IMR-90 (cell line): ENCODE measurements at regions not wholly inside any gene's neighbourhood (a gene's known extent, or its start where the extent isn't known, plus 50 kb on each side); places are given as distances from the start of the nearest gene placed in this dataset.
"Not testable (repeated sequence)": the region's sequence is repeated elsewhere in the genome, so short reads cannot be mapped to it uniquely, and the experiment has no call there.

Source experiments
- ATAC-seq: fragments of 200-7000 bp; cut with Tn5 transposase; 2 replicates; pipeline ENCODE4 v1.9.1; 2020; ENCODE audit warnings: low read depth, mild to moderate bottlenecking, moderate library complexity
- BruUV-seq: library from RNA; stranded (reverse); fragments of 400-500 nt; replicated peaks from 2 replicates; lab custom pipeline; 2021; lab: Mats Ljungman, UMichigan
- CTCF ChIA-PET: fragments of 300-600 bp; formaldehyde crosslinking; extraction: SDS; loops from one replicate; lab custom pipeline; 2021; ENCODE audit warnings: antibody characterized with exemption; lab: Yijun Ruan, JAX
- POLR2A ChIA-PET: fragments of 300-600 bp; sonication (Branson Sonifier 250); formaldehyde crosslinking; loops from one replicate; lab custom pipeline; 2022; ENCODE audit warnings: antibody characterized with exemption; ENCODE audit not compliant: unreplicated experiment; lab: Charles Lee
- DNase-seq: peaks from one replicate; pipeline ENCODE4 v3.0.0; 2013
- H2AFZ ChIP-seq: replicated peaks from 2 replicates; pipeline ENCODE3; 2013; ENCODE audit warnings: low read length, mild to moderate bottlenecking; ENCODE audit not compliant: poor library complexity
- H2AK5ac ChIP-seq: 2 replicates; pipeline ENCODE4 v1.6.1; 2013; ENCODE audit warnings: low read depth, low read length, inconsistent platforms
- H2AK9ac ChIP-seq: replicated peaks from 2 replicates; pipeline ENCODE3; 2013; ENCODE audit warnings: mild to moderate bottlenecking, low read depth, low read length, moderate library complexity; ENCODE audit not compliant: poor library complexity
- H2BK120ac ChIP-seq: 2 replicates; pipeline ENCODE4 v1.6.1; 2013; ENCODE audit warnings: low read depth, low read length, inconsistent platforms
- H2BK15ac ChIP-seq: 3 replicates; pipeline ENCODE4 v1.6.1; 2013; ENCODE audit warnings: low read depth, low read length, inconsistent platforms
- H2BK20ac ChIP-seq: 2 replicates; pipeline ENCODE4 v1.6.1; 2013; ENCODE audit warnings: low read depth, mild to moderate bottlenecking, inconsistent platforms, low read length, moderate library complexity
- H2BK5ac ChIP-seq: 2 replicates; pipeline ENCODE4 v1.6.1; 2013; ENCODE audit warnings: mild to moderate bottlenecking, low read depth, low read length, inconsistent platforms; ENCODE audit not compliant: poor library complexity, severe bottlenecking
- H3K14ac ChIP-seq: replicated peaks from 2 replicates; pipeline ENCODE4 v1.6.1; 2013; ENCODE audit warnings: low read depth, low read length, inconsistent platforms
- H3K18ac ChIP-seq: 2 replicates; pipeline ENCODE4 v1.6.1; 2013; ENCODE audit warnings: low read depth, low read length, control low read depth
- H3K23ac ChIP-seq: 2 replicates; pipeline ENCODE4 v1.6.1; 2013; ENCODE audit warnings: low read depth, low read length, inconsistent platforms
- H3K27ac ChIP-seq: 2 replicates; pipeline ENCODE4 v1.5.1; 2013; ENCODE audit warnings: mild to moderate bottlenecking, control low read depth, low read length; ENCODE audit not compliant: insufficient read depth
- H3K27me3 ChIP-seq: 2 replicates; pipeline ENCODE4 v1.6.1; 2013; ENCODE audit warnings: low read length; ENCODE audit not compliant: control insufficient read depth, insufficient read depth
- H3K36me3 ChIP-seq: 2 replicates; pipeline ENCODE4 v1.6.1; 2013; ENCODE audit warnings: low read length, mixed read lengths; ENCODE audit not compliant: control insufficient read depth, insufficient read depth
- H3K4ac ChIP-seq: 2 replicates; pipeline ENCODE4 v1.6.1; 2013; ENCODE audit warnings: low read depth, low read length, inconsistent platforms
- H3K4me1 ChIP-seq: 2 replicates; pipeline ENCODE4 v1.6.1; 2013; ENCODE audit warnings: low read length, mixed read lengths; ENCODE audit not compliant: control insufficient read depth, insufficient read depth
- H3K4me2 ChIP-seq: 2 replicates; pipeline ENCODE4 v1.6.1; 2013; ENCODE audit warnings: low read depth, mild to moderate bottlenecking, control low read depth, low read length, moderate library complexity
- H3K4me3 ChIP-seq: 2 replicates; pipeline ENCODE4 v1.5.1; 2013; ENCODE audit warnings: low read depth, mild to moderate bottlenecking, control low read depth, low read length, moderate library complexity; ENCODE audit not compliant: insufficient read depth
- H3K56ac ChIP-seq: 2 replicates; pipeline ENCODE4 v1.6.1; 2013; ENCODE audit warnings: low read length, inconsistent platforms; ENCODE audit not compliant: insufficient read depth; ENCODE audit errors: extremely low read depth
- H3K79me1 ChIP-seq, 2 experiments: 2 replicates each; pipeline ENCODE4 v1.6.1; 2013; ENCODE audit warnings: low read length in 2 of 2, inconsistent platforms in 1 of 2, low read depth in 1 of 2
- H3K9ac ChIP-seq: 2 replicates; pipeline ENCODE4 v1.6.1; 2013; ENCODE audit warnings: low read depth, low read length, control low read depth
- H3K9me1 ChIP-seq: 2 replicates; pipeline ENCODE4 v1.6.1; 2013; ENCODE audit warnings: low read length, inconsistent platforms; ENCODE audit not compliant: insufficient read depth
- H3K9me3 ChIP-seq: 2 replicates; pipeline ENCODE4 v1.6.1; 2013; ENCODE audit warnings: low read length; ENCODE audit not compliant: control insufficient read depth, insufficient read depth
- H4K20me1 ChIP-seq: 2 replicates; pipeline ENCODE4 v1.6.1; 2013; ENCODE audit warnings: low read length, inconsistent platforms; ENCODE audit not compliant: insufficient read depth
- H4K5ac ChIP-seq: 2 replicates; pipeline ENCODE4 v1.6.1; 2013; ENCODE audit warnings: mild to moderate bottlenecking, low read depth, low read length, control low read depth
- H4K8ac ChIP-seq, 2 experiments: 2 replicates each; pipeline ENCODE4 v1.6.1; 2013; ENCODE audit warnings: low read depth in 2 of 2, low read length in 2 of 2, control low read depth in 1 of 2, inconsistent platforms in 1 of 2
- H4K91ac ChIP-seq: 2 replicates; pipeline ENCODE4 v1.6.1; 2013; ENCODE audit warnings: low read depth, low read length, inconsistent platforms; ENCODE audit not compliant: insufficient read depth
- WGBS, 2 experiments: methylation state at CpG; one replicate each; pipeline versions ENCODE4 v1.1.5 to v1.1.7; 2013; ENCODE audit warnings: missing lambda C conversion rate in 2 of 2; ENCODE audit not compliant: insufficient read length in 1 of 2; ENCODE audit errors: extremely low coverage in 2 of 2; 5-methylcytosine and 5-hydroxymethylcytosine counted together
- dilution Hi-C: fragments of 300-500 bp; cut with HindIII; formaldehyde crosslinking; loops from one replicate; pipeline ENCODE4 v1.14.3; 2018; ENCODE audit warnings: low sequenced_read_pairs; ENCODE audit not compliant: unreplicated experiment
- in situ Hi-C: fragments of 300-500 bp; cut with MboI; formaldehyde crosslinking; loops from 3 replicates; pipeline ENCODE4 v1.14.3; 2019; ENCODE audit warnings: low sequenced_read_pairs, inconsistent platforms, mixed read lengths
- intact Hi-C: fragments of 100-400 bp; cut with micrococcal nuclease; formaldehyde crosslinking; loops from 2 replicates; pipeline ENCODE4 v1.10.0; 2022

GRCh38 chr4:60921735-60922134 lies 278.4 kb upstream of the ADGRL3 start:
- H3K27ac ChIP-seq, H3K4me2 ChIP-seq, H2BK20ac ChIP-seq, H3K36me3 ChIP-seq, H4K5ac ChIP-seq, H3K9me3 ChIP-seq, POLR2A ChIA-PET, ATAC-seq, H2BK120ac ChIP-seq, H3K27me3 ChIP-seq, H4K8ac ChIP-seq, H2AFZ ChIP-seq, H2AK5ac ChIP-seq, intact Hi-C loops, H3K23ac ChIP-seq, H2AK9ac ChIP-seq, in situ Hi-C loops, H2BK5ac ChIP-seq, H3K9me1 ChIP-seq, H3K79me1 ChIP-seq, H3K4me1 ChIP-seq, H2BK15ac ChIP-seq, H3K4me3 ChIP-seq, H4K91ac ChIP-seq, CTCF ChIA-PET, dilution Hi-C loops, H3K4ac ChIP-seq, H3K9ac ChIP-seq, H3K14ac ChIP-seq, BruUV-seq, H3K56ac ChIP-seq, H3K18ac ChIP-seq, H4K20me1 ChIP-seq, DNase-seq: not testable (repeated sequence)
- 83% methylated on average over 1 of the region's 4 CpGs; no CpG with 5 or more reads in 1 of the 2 experiments for WGBS, 2 experiments
